ENCODE measurements at regions not wholly inside any gene's neighbourhood (a gene's known extent, or its start where the extent isn't known, plus 50 kb on each side); places are given as distances from the start of the nearest gene placed in this dataset.

DNA sequence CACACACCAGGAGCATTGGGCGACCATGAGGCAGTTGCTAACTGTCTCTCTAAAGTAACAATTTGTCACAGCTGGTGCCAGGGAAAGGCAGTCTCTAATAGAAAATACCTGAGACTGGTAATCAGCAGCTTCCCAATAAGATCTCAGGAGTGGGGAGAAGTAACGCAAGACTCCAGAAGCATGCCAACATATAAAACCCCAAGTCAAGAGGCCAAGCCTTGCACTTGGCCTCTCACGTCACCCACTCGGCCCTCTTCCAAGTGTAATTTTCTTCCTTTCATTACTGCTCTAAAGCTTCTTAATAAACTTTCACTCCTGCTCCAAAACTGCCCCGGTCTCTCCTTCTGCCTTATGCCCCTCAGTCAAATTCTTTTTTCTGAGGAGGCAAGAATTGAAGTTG, 455.6 kb upstream of the ACVR2A start:
- Mint-ChIP-seq H3K4me1 (no peaks in the 10 kb centered on the region), H3K4me3 (no peak overlapping the region), H3K36me3 (no peaks in the 10 kb centered on the region), H3K27ac (no peak overlapping the region), H3K27me3 (peaks cover 2% of the 10 kb centered on the region), H3K9me3 (no peaks in the 10 kb centered on the region)

DNA sequence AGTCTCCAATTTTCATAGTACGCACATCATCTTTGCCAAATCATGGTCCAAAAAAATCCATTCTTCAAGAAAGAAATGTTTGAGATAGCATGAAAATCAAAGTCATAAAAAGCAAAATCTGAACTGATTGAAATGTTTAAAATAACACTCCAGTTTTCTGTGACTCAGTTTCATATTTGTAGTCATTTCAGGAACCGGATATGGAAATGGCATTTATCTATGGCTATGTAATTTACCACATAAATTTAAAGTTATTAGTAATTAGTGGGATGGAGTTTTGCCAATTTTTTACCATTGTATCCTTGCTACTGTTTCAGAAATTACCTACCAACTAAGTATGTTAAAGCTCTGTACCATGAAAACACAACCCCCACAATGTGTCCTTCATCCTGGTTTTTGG, 456.6 kb upstream of the ACVR2A start:
- H3K9me3 Mint-ChIP-seq: no peaks in the 10 kb centered on the region
- H3K4me3 Mint-ChIP-seq: no peak overlapping the region
- no peaks in the 10 kb centered on the region for H3K4me1 Mint-ChIP-seq
- H3K36me3 Mint-ChIP-seq: no peaks in the 10 kb centered on the region
- H3K27ac Mint-ChIP-seq: no peak overlapping the region
- peaks cover 2% of the 10 kb centered on the region for H3K27me3 Mint-ChIP-seq

DNA sequence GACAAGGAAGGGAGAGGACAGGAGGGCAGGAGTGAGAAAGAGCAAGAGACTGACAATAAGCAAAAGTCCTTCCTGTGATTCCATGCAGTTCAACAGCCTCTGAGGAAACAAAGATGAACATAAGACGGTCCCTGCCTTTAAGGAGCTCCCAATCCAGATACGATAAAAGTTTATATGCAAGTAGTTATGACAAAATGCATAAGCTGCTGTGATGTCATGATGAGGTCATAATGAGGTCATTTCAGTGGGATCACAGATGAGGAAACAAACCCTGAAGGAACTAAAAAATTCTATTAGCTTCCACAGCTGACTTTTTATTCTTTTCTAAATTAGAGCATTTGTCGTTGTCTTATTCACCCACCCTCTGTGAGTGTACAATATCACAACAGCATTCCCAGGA, 458.5 kb upstream of the ACVR2A start:
- Mint-ChIP-seq H3K4me3 (no peak overlapping the region), H3K4me1 (no peaks in the 10 kb centered on the region), H3K36me3 (no peaks in the 10 kb centered on the region), H3K27ac (no peak overlapping the region), H3K27me3 (peaks cover 2% of the 10 kb centered on the region), H3K9me3 (peaks cover 0 to 1% (median 0%) of the 10 kb centered on the region in 3 donors)

DNA sequence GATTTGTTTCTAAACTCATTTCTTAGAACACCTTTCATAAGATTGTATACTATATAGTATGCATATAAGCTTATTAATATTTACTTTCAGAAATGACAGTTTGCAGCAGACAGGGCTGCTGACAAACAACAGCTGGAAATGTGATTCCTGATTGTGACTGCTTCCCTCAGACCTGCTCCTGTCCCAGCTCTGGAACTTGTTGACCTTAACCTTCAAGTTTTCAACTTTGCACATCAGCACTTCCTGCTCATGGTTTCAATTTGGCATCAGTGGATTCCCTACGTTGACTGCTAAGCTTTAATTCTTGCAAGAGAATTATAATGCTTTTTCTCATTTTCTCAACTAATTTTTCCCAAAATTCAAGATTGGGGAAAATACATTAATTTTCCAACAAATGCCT, 459.2 kb upstream of the ACVR2A start:
- no peaks in the 10 kb centered on the region for H3K36me3 Mint-ChIP-seq
- no peak overlapping the region for H3K27ac Mint-ChIP-seq
- H3K4me3 Mint-ChIP-seq: no peak overlapping the region
- peaks cover 2% of the 10 kb centered on the region for H3K27me3 Mint-ChIP-seq
- H3K4me1 Mint-ChIP-seq: no peaks in the 10 kb centered on the region
- H3K9me3 Mint-ChIP-seq: peaks cover 0 to 1% (median 0%) of the 10 kb centered on the region in 3 donors

DNA sequence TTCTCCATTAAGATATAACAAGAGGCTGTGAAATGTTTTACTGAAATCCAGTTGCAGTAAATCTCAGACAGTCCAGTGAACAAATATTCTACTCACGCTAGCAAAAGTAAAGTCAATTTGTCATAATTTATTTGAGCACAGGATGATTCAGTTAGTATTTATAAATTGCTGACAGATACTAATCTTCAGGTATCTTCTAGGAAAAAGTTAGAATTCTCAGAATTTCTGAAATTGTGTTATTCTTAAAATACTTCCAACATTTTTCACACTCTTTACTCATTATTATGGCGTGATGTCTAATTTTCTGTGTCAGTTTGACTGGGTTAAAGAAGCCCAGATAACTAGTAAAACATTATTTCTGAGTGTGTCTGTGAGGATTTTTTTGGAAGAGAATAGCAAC, 460.2 kb upstream of the ACVR2A start:
- peaks cover 0 to 1% (median 0%) of the 10 kb centered on the region in 3 donors for H3K9me3 Mint-ChIP-seq
- H3K36me3 Mint-ChIP-seq: no peaks in the 10 kb centered on the region
- H3K27me3 Mint-ChIP-seq: peaks cover 2% of the 10 kb centered on the region
- no peak overlapping the region for H3K27ac Mint-ChIP-seq
- H3K4me3 Mint-ChIP-seq: no peak overlapping the region
- no peaks in the 10 kb centered on the region for H3K4me1 Mint-ChIP-seq

DNA sequence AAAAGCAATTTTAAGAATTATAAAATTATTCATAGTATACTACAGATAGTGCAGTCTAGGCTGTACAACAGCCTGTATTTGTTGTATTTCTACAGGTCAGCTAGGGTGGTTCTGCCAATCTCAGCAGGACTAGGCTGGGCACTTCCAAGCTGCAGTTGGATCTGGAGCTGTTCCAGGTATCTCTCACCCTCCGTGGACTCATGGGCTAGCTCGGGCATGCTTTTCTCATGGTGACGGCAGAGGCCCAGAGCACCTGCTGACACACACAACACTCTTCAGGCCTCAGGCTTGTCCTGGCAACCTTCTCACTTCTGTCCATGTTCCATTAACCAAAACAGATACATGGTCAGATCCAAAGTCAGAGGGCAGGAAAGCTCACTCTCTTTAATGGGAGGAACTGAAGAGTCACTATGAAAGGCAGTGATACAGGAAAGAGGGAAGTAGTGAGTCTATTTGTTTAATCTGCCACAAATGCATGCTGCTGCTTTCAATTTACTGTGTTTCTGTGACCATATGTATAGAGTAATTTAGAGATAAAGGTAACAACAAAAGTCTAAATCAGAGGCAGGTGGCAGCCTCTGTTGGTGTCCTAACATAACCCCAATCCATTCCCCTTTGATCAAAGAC, 462.4 kb upstream of the ACVR2A start:
- H3K4me3 Mint-ChIP-seq: no peak overlapping the region

DNA sequence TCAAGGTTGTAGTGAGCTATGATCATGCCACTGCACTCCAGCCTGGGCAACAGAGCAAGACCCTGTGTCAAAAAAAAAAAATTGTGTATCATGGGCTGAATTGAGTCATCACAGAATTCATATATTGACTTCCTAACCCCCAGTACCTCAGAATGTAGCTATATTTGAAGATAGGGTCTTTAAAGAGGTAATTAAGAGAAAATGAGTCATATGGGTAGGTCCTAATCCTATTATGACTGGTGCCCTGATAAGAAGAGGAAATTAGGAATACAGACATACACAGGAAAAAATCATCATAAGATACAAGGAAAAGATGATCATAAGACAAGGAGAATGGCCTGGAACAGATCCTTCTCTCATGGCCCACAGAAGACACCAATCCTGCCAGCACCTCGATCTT, 466.4 kb upstream of the ACVR2A start:
- peaks cover 0 to 3% (median 0%) of the 10 kb centered on the region in 3 donors for H3K9me3 Mint-ChIP-seq
- H3K27ac Mint-ChIP-seq: no peak overlapping the region
- no peak overlapping the region for H3K4me3 Mint-ChIP-seq
- H3K36me3 Mint-ChIP-seq: no peaks in the 10 kb centered on the region
- no peaks in the 10 kb centered on the region for H3K4me1 Mint-ChIP-seq
- H3K27me3 Mint-ChIP-seq: no peaks in the 10 kb centered on the region

More for the DNA sequence above, 462.4 kb upstream of the ACVR2A start:
- Mint-ChIP-seq H3K27me3 (peaks cover 2% of the 10 kb centered on the region), H3K36me3 (no peaks in the 10 kb centered on the region), H3K9me3 (peaks cover 0 to 1% (median 0%) of the 10 kb centered on the region in 3 donors), H3K4me1 (no peaks in the 10 kb centered on the region), H3K27ac (no peak overlapping the region)

DNA sequence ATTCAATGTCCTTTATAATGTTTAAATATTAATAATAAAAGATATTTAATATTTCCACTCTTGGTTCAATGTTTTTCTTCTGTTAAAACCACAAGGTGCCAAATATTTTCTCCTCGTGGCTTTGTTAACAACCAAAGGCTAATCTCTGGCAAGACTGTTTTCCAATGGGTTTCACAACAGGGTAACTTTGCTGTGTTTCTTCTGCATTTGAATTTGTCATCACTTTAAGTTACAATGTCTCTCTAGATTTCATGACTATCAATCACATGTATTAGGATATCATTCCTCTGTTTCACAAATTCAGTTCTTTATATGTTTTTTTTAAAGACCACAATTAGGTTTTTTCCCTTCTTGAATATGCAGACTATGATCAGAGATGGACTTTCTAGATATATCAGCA, 469.8 kb upstream of the ACVR2A start:
- no peaks in the 10 kb centered on the region for H3K36me3 Mint-ChIP-seq
- H3K27ac Mint-ChIP-seq: no peak overlapping the region
- no peaks in the 10 kb centered on the region for H3K27me3 Mint-ChIP-seq
- no peaks in the 10 kb centered on the region for H3K4me1 Mint-ChIP-seq
- H3K4me3 Mint-ChIP-seq: no peak overlapping the region
- H3K9me3 Mint-ChIP-seq: peaks cover 0 to 2% (median 0%) of the 10 kb centered on the region in 3 donors

DNA sequence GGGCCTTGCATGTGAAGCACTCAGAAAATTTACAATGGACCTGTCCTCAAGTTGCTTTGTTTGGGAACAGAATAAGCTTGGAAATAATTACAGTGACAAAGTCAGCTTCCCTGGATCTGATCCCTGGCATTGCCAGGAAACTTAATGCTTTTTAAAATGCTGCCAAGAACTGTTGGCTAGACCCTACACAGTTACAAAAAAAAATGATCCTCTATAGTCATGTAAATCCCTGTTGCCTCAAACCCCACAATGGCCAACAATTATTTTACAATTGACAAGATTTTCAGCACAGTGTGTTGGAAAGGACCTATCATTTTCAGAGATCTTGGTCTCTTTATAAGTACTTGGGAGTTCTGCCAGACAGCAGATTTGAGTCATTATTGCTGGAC, 470.4 kb upstream of the ACVR2A start:
- Mint-ChIP-seq H3K27me3 (no peaks in the 10 kb centered on the region), H3K4me1 (no peaks in the 10 kb centered on the region), H3K4me3 (no peak overlapping the region), H3K36me3 (no peaks in the 10 kb centered on the region), H3K27ac (no peak overlapping the region), H3K9me3 (peaks cover 0 to 2% (median 0%) of the 10 kb centered on the region in 3 donors)

DNA sequence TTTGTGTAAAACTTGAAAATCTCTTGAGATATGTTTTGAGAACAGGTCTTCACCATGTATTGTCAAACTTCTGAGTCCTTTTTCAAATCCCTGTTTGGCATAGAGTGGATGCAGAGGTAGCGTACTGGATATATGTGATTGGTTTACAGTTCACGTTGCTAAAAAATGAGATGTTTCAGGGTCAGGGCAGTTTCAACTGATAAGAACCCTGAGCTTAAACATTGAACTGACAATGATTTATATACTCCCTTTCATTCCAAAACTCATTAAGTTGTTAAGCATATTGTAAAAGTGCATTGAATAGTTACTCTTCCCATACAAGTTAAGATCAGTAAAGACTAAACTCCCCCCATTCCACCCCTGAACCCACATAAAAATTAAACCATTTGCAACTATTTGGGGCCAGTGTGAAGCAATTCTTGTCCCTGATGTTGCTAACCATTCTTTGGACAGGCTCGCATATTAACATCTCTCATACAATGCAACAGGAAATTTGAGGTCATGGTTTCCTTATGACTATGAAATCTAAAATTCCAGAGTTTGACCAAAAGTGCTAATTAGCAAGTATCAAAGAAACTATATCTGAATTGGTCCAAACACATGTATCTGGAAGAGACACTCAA, 470.9 kb upstream of the ACVR2A start:
- H3K36me3 Mint-ChIP-seq: no peaks in the 10 kb centered on the region
- no peaks in the 10 kb centered on the region for H3K27me3 Mint-ChIP-seq
- peaks cover 0 to 2% (median 0%) of the 10 kb centered on the region in 3 donors for H3K9me3 Mint-ChIP-seq
- no peaks in the 10 kb centered on the region for H3K4me1 Mint-ChIP-seq
- H3K4me3 Mint-ChIP-seq: no peak overlapping the region
- H3K27ac Mint-ChIP-seq: no peak overlapping the region

DNA sequence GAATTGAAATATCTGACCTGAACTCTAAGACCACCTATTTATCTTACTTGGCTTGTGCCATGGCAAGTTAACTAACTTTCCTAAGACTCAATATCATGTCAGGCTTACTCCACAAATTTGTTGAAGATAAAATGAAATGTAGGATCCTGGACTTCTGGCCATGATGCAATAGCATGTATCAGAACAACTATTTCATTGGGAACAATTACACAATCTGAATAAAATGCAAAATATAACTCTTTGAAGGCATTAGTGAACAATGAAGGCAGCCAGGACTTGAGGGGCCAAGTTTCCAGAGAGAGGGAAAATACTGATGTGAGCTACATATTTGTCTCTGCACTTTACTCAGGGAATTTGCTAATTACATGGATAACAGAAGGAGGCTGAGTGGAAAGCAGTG, 476.5 kb upstream of the ACVR2A start:
- no peaks in the 10 kb centered on the region for H3K27me3 Mint-ChIP-seq
- no peak overlapping the region for H3K27ac Mint-ChIP-seq
- H3K4me1 Mint-ChIP-seq: peaks cover 3 to 6% (median 6%) of the 10 kb centered on the region in 3 donors
- H3K36me3 Mint-ChIP-seq: no peaks in the 10 kb centered on the region
- no peak overlapping the region for H3K4me3 Mint-ChIP-seq
- peaks cover 0 to 2% (median 0%) of the 10 kb centered on the region in 3 donors for H3K9me3 Mint-ChIP-seq

DNA sequence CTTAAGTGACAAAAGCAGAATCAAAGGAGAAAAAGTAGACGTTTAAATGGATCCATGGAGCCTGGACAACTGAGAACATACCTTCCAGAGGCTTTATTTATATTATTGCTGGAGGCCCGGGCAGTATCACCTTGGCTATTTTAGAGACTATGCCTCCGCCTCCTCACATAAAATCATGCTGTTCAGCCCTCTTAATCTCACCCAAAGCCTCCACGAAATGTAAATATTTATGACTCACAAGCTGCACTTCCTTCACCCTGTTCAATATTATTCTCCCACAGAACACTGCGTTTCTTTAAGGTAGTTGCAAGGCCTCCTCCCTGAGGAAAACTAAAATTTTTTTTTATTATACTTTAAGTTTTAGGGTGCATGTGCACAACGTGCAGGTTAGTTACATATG, 478.6 kb upstream of the ACVR2A start:
- H3K4me3 Mint-ChIP-seq: no peak overlapping the region
- peaks cover 0 to 2% (median 0%) of the 10 kb centered on the region in 3 donors for H3K9me3 Mint-ChIP-seq
- peaks cover 3 to 6% (median 6%) of the 10 kb centered on the region in 3 donors for H3K4me1 Mint-ChIP-seq
- no peaks in the 10 kb centered on the region for H3K36me3 Mint-ChIP-seq
- H3K27me3 Mint-ChIP-seq: no peaks in the 10 kb centered on the region
- no peak overlapping the region for H3K27ac Mint-ChIP-seq

DNA sequence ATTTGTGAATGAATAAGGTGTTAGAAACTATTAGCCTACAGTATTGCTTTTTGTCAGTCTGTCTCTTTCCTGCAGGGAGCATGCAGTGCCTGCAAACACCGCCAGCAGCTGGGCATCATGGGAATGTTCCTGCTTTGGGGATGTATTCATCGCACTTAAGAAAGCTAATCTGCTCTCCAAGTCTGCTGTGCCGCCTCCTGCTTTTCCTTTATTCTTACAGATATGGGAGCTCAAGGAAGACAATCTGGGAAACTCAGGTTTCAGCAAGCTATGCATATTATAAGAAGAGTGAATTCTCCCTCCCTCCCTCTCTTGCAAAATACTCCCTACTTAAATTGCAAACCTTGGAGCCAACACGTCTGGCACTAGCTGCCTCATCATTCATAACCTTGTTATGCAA, 479.2 kb upstream of the ACVR2A start:
- Mint-ChIP-seq H3K4me3 (no peak overlapping the region), H3K4me1 (peaks cover 3 to 6% (median 6%) of the 10 kb centered on the region in 3 donors), H3K36me3 (no peaks in the 10 kb centered on the region), H3K27me3 (no peaks in the 10 kb centered on the region), H3K27ac (no peak overlapping the region), H3K9me3 (peaks cover 0 to 2% (median 0%) of the 10 kb centered on the region in 3 donors)

DNA sequence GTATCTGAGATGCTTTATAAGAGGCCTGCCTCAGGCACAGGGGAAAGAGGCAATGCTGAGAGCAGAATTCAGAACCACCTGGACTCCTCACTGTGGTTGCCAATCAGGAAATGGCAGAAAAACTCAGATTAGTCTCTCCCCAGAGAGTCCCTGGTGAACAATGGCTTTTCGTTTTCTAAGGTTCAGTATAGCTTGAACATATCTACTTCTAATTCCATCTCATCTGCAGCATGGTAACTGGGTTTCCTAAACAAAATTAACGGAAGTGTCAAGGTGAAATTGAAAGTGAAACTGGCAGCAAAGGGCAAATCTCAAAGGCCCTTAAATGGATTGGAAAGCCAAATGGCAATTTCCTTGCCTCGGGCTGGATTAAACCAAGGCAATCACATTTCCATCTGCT, 480.2 kb upstream of the ACVR2A start:
- Mint-ChIP-seq H3K4me1 (peaks cover 3 to 6% (median 6%) of the 10 kb centered on the region in 3 donors), H3K9me3 (peaks cover 0 to 2% (median 0%) of the 10 kb centered on the region in 3 donors), H3K27ac (peak overlapping the region in 2 of 3 donors; percentile 9 to 48), H3K36me3 (no peaks in the 10 kb centered on the region), H3K4me3 (peak overlapping the region in 1 of 4 donors; percentile 9), H3K27me3 (no peaks in the 10 kb centered on the region)

DNA sequence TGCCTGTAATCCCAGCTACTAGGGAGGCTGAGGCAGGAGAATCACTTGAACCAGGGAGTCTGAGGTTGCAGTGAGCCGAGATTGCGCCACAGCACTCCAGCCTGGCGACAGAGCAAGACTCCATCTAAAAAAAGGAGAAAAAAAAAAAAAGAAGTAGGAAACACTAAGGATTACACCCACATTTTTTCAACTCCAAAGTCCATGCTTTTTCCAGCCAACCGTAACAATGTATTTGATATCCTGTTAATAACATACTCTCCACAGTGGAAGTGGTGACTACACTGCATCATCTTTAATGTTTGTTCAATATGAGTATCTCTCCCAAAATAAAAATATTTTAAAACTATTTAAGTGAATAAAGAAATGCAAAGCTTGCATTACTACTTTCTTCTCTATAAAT, 481.6 kb upstream of the ACVR2A start:
- H3K4me1 Mint-ChIP-seq: peaks cover 3 to 6% (median 6%) of the 10 kb centered on the region in 3 donors
- no peak overlapping the region for H3K27ac Mint-ChIP-seq
- peaks cover 0 to 2% (median 0%) of the 10 kb centered on the region in 3 donors for H3K9me3 Mint-ChIP-seq
- no peaks in the 10 kb centered on the region for H3K36me3 Mint-ChIP-seq
- no peak overlapping the region for H3K4me3 Mint-ChIP-seq
- no peaks in the 10 kb centered on the region for H3K27me3 Mint-ChIP-seq

DNA sequence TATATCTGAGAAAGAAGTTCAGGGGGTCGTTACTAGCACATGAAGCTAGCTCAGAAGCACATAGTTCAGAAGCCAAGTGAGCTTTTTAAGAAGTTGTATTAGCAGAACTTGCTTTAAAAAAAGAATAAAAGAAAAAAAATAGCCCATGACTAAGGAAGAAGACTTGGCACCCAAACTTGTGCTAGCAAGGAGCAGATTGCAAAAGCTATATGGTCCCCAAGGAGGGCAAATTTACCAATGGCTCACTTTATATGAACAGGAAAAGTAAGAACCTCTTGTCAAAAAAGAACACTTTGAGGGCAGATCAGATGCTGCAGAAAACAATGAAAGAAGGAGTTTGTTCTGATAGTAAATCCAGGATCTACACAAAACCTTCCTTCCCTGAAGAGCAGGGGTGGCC, 486.5 kb upstream of the ACVR2A start:
- Mint-ChIP-seq H3K36me3 (peaks cover 3% of the 10 kb centered on the region), H3K4me1 (no peaks in the 10 kb centered on the region), H3K9me3 (no peaks in the 10 kb centered on the region), H3K4me3 (no peak overlapping the region), H3K27ac (no peak overlapping the region), H3K27me3 (no peaks in the 10 kb centered on the region)
